Myocyte (in vitro differentiated cells): ENCODE measurements at regions not wholly inside any gene's neighbourhood (a gene's known extent, or its start where the extent isn't known, plus 50 kb on each side); places are given as distances from the start of the nearest gene placed in this dataset.
"Not testable (repeated sequence)": the region's sequence is repeated elsewhere in the genome, so short reads cannot be mapped to it uniquely, and the experiment has no call there.

Experiments used
- DNase-seq: peaks from one replicate; pipeline ENCODE4 v3.0.0-alpha.2; 2012; ENCODE audit warnings: low read depth

DNA sequence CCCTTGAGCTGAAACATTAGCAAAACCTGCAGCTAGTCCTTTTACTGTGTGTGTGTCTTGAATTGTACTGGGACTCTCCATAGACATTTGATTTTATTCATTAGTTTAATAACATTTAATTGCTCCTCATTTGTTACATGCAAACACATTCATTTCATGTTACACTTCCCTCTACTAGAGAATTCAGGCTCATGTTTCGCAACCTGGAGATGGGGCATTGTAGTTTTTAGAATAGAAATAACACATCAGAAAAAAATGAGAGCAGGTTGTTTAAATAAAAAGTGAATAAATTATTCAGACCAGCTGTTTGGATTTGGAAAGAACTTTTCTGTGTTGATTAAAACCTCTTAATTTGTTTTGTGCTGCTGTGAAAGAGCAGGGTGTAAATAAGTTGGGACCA lies 243.9 kb downstream of the ETV1 start:
- peak; percentile 5 for DNase-seq

GRCh38 chr7:13748998-13749397 lies 240.5 kb downstream of the ETV1 start:
- DNase-seq, result no peak

DNA sequence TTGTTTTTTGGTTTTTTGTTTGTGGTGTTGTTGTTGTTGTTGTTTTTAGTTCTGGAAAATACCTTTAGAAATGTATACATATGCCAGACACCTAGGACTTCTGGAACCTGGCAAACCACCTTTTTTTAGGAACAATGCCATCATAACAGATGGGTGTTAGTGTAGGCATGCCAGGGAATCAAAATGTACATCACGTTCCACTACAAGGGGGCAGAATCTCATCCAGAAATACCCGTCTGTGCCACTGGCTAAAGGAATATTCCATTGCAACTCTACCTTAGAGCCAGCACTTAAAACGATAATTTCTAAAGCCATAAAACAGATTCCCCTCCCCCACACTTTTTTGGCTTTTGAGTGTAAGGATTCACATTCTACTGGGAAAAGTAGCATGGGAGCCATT lies 239.8 kb downstream of the ETV1 start:
- no peak for DNase-seq

DNA sequence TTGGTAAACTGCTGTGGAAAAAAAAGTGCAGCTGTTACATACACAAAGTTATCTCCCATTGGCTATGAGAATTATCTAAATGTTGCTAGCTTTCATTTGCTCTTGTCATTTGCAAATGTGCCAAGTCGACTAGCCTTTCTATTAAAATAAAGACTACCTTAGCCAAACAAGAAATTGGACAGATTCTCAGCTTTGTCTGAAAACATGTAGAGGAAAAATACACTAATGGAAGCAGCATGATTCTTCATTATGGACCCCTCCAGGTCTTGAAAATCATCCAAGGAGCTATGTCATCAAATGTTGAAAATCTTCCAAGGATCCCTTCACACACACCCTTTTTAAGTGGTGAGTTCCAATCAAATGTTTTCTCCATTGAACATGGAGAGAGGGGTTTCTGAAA lies 237.7 kb downstream of the ETV1 start:
- no peak for DNase-seq

DNA sequence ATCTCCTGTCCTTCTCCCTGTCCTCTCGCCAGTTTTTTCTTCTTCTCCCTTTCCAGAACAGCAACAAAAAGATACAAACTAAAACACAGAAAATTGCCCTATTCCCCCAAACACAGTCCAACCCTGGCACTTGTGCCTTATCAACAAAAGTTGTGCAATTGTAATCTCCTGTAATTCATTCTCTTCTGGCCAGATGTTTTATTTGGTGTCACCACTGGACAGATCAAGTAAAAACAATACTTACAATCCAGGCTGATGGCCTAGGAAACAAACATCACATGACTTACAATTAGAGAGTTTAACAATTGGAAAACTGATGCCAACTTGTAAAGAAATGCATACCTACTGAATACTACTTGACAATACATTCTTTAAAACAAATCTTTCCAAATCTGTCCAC lies 231.6 kb downstream of the ETV1 start:
- DNase-seq, result no peak

DNA sequence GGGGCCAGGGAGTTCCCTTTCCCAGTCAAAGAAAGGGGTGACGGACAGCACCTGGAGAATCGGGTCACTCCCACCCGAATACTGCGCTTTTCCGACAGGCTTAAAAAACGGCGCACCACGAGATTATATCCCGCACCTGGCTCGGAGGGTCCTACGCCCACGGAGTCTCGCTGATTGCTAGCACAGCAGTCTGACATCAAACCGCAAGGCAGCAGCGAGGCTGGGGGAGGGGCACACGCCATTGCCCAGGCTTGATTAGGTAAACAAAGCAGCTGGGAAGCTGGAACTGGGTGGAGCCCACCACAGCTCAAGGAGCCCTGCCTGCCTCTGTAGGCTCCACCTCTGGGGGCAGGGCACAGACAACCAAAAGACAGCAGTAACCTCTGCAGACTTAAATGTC lies 223.6 kb downstream of the ETV1 start:
- DNase-seq, result not testable (repeated sequence)

GRCh38 chr7:13770305-13770704 lies 219.2 kb downstream of the ETV1 start:
- no peak for DNase-seq

GRCh38 chr7:13774976-13775375 lies 214.5 kb downstream of the ETV1 start:
- DNase-seq, result no peak

DNA sequence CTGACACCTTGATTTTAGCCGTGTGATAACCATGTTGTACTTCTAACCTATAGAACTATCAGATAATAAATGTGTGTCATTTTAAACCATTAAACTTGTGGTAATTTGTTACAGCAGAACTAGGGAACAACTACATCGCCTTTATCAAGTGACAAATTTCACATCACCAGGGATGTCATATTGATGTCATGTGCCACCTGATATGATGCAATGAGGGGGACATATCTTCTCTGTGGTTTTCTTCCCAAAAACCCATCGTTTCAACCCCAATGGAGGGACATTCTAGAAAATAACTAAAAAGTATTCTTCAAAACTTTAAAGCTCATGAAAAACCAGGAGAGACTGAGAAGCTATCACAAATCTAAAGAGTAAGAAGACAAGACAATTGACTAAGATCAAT lies 212.2 kb downstream of the ETV1 start:
- no peak for DNase-seq

GRCh38 chr7:13778967-13779366 lies 210.5 kb downstream of the ETV1 start:
- peak; percentile 24 for DNase-seq

DNA sequence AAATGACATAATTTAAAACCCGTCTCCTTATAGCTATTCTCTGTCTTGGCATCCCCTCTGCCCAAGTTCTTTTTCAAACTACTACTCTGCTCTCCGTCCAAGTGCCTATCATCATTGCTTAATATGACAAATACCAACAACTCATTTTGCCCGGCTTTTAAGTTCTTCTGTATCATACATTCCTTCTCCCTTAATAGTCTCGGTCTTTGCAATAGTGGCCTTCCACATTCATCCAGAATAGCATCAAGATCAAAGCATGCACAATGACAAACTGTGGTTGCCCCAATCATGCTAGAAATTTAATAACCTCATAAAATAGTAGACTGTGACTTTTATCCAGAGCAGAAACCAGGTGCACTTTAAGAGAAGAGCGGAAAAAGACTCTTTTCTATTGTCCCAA lies 198.9 kb downstream of the ETV1 start:
- no peak for DNase-seq

- no peak for DNase-seq
Observed at GRCh38 chr7:13792208-13792607, 197.3 kb downstream of the ETV1 start.

DNA sequence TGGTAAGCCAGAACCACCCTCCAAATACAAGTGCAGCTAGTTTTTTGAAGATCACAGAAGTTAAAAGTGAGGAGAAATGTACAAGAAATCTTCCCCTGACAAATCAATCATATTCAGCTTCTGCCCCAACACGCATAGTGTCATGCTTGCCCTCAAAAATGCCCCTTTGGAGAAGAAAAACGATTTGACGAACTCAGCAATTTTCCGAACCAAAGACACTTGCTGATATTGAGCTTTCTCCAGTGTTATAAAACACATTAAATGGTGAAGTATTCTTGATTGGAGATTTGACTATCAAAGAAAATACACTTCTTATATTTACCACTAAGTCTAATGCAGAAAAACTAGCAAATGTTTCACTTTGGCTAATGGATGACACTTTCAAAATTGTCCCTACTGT lies 195.5 kb downstream of the ETV1 start:
- no peak for DNase-seq

DNA sequence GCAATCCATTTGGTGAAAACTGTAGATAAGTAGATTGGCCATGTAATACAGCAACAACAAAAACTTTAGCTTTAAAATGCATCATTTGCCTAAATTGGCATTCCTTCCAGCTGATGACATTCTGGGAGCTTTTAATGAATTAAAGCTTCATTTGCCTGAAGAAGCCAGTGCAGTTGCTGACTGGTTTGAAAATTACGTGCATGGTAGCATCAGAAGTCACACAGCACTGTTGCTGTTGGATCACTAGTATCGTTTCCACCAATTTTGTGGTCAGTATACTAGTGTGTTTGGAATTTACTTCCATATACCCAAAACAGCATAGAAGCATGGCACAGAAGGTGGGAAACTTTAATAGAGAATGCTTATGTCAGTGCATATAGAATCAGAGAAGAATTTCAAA lies 194.9 kb downstream of the ETV1 start:
- DNase-seq, result no peak

DNA sequence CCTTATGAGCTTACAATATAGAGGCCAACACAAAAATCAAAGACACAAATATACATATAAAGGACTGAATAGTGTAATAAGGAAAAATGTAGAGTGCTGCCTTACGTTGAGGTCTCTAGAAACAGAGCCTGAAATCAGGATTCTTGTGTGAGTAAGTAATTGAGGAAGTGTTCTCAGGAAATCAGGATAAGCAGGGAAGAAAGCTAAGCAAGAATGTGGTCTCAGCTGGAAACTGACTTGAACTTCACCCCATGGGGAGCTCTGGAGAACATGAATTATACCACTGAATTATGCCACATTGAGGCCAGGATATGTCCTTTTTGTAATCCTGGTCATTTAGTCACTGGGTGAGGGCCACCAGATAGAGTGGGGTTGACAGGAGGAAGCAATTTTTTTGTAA lies 191.9 kb downstream of the ETV1 start:
- DNase-seq, result no peak

DNA sequence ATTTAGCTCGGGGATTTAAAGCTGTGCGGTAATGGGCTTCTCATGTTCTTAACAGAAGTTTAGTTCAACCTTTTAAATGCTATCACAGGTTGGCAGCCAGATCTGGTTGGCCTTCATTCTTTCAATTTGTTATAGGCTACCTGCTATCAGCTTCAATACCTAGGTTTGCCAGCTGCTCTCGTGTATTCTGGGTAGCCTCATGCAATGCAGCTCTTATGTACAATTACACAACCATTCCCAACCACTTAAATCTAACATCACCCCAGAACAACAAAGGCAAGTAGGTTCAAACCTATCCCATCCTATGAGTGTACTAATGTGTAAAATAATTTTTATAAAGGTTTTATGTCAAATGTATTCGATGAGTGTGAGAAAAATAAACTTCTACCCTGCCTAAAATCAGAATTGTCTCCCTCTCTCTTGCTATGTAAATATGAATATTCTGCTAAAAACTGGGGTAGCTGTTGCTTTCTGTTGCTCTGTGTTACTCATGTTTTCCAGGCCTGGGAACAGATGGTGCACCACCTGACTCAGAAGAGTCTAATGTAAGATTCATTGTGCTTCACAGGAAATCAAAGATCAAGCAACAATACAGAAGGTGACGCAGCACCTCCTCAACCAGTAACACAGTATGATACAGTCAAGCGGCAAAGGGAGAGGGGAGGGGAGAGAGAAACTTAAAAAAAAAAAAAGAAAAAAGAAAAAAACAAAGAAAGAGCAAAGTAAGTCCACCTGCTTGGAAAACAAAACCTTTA lies 188.6 kb downstream of the ETV1 start:
- DNase-seq, result peak; percentile 82

DNA sequence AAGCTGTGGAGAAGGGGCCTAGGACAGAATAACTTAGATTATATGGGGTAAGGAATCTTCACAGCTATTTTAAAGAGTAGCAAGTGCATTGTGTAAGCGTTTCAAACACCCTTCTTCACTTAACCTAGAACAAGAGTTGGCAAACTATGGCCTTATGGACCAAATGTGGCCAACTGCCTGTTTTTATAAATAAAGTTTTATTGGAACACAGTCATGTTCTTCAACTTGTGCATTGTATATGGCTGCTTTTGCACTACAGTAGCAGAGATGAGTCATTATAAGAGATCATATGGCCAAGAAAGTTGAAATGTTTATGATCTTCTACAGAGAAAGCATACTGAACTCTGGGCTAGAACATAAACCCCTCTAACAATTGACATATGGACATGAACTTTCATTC lies 187.8 kb downstream of the ETV1 start:
- no peak for DNase-seq

DNA sequence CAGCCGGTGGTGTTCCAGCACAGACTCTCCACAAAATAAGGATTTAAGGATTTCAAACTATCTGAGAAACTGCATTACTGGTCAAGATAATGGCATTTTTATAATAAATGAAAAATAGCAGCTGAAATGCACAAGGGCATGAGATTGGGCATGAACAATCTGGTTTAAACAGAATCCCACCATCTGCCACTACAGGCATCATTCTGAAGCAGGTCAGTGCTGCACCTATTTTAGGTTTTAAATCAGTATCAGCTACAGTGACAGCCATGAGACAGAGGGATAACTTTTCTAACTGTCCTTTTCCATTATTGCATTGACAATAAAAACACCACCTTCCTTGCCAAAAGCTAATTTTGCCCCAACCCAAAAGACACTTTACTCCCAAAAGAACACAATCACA lies 186.8 kb downstream of the ETV1 start:
- no peak for DNase-seq

DNA sequence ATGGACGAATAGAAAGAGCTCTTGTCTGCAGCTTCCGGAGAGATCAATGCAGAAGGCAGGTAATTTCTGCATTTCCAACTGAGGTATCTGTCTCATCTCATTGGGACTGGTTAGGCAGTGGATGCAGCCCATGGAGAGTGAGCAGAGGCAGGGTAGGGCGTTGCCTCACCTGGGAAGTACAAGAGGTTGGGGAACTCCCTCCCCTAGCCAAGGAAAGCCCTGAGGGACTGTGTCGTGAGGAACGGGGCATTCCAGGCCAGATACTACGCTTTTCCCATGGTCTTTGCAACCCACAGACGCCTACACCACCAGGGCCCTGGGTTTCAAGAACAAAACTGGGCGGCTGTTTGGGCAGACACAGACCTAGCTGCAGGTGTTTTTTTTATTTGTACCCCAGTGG lies 186.3 kb downstream of the ETV1 start:
- no peak for DNase-seq

GRCh38 chr7:13806089-13806867 lies 183.2 kb downstream of the ETV1 start:
- not testable (repeated sequence) for DNase-seq

- not testable (repeated sequence) for DNase-seq
Observed at GRCh38 chr7:13817230-13817629, 172.2 kb downstream of the ETV1 start.

DNA sequence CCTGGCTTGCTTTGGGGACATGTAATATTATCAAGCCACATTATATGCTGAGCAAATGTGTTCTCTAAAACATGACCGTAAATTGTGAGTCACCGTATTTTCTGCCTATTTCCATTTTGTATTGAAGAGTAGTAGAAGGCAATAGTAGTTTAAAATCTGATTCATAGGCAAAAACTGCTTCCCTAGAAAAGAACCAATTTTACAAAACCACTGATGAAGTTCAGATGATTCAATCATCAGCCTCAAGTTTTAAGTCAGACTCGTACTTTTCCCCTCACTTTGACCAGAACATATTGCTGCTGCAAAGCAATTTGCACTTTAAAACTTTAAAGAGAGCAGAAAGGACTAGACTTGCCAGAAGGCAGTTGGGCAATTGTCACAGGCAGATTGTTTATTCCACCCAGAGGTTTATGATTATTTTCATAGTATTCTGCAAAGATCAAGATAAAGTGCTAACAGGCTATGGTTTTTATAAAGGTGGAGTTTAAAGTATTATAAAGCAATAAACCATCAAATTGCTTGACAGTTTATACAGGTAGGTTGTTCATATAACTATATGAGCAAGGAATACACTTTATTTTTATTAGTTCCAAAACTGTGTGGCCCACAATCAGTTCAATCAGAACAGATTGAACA lies 168.2 kb downstream of the ETV1 start:
- no peak for DNase-seq
